LoVo (cell line): ENCODE measurements at regions not wholly inside any gene's neighbourhood (a gene's known extent, or its start where the extent isn't known, plus 50 kb on each side); places are given as distances from the start of the nearest gene placed in this dataset.
"Not testable (repeated sequence)": the region's sequence is repeated elsewhere in the genome, so short reads cannot be mapped to it uniquely, and the experiment has no call there.

ENCODE experiments used
- DNase-seq: peaks from one replicate; pipeline ENCODE4 v3.0.0-alpha.2; 2016; ENCODE audit warnings: low spot score

DNA sequence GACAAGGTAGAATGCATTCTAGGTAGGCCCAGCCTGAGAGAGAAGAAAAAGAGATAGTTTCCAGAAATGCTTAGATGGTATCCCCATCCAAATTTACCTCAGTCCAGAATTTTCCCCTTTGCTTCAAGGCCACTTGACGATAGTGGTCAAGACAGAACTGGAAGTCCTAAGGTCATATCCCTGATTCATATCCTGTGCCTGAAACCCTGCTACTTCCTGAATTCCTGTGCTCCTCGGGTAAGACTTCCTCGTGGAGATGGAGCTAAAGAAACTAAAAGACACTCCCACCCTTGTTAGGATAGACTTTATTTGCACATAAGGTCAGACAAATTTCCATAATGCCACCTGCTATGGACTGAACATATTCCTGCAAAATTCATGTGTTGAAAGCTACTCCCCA, 175.9 kb downstream of the EVX1 start:
- peak; percentile 50 for DNase-seq

DNA sequence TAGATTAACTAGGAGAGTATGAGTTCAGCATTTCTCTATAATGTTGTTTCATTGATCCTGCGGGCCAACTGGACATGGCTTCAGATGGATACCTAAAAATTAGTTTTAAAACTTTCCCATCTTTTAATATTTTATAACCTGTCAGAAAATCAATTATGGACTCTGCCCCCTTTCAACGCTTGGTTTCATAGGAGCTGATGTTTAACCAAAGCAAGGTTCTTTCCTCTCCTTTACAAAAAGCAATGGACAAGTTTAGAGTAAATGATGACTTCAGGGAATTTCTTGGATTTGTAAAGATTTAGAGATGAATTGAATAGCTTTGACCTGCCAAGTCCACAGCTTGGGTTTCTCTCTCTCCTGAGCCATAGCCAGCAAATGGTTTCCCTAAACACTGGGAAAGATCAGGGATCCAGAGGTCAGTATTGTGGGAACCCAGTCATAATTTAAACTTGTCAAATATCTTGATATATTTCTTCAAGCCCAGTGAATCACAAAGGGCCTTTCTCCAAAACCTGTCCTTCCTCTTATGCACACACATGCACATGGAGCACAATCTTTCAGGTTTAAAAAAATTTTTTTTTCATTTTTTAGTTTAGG, 177.1 kb downstream of the EVX1 start:
- DNase-seq = no peak

DNA sequence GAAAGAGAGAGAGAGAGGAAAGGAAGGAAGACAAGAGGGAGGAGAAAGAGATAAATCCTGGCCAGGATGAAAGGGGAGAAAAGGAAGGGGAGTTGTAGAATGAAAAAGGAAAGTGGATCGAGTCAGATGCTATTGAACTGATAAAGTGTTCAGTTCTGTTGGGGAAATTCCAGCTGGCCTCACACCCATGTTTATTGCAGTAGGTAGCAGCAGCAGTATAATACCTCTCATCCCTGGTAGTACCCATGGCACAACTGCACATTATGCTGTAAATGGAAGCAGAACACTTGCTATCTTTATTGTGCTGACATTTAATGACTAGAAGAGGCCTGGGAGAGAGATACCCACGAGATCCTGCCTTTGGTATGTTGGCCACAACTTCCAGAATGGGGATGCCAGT, 178.1 kb downstream of the EVX1 start:
- DNase-seq = peak; percentile 40

DNA sequence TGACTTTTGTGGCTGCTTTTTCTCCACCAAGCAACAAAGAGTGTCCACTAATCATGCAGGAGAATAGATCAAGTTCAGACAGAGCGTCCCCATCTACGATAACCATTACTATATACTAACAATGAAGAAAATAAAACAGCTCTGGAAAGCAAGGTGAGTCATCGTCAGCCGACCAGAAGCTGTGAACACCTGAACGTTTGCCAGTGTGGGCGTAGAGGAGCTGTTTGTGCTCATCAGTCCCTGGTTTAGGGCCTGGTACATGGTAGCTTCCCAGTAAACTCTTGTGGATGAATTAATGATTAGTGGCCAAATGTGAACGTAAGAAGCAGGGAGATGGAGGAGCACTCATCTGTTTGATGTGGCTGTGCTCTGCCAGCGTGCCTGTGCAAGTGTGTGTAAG, 180.7 kb downstream of the EVX1 start:
- DNase-seq = peak; percentile 72

DNA sequence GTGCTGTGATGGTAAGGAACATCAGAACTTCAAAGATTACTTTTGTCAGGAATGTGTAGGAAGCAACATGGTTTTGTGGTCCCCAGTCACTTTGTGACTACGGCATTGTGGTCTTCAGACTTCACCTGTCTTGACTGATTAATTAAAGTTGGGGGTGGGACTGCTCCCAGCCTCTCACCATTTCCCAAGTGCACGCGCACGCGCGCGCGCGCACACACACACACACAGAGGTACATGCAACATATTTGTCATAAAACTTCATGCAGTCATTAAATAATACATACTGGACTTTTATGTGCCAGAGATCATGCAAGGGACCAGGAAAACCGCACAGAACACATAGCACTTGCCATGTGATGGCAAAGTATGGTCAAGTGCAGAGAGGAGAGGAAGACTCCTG, 181.2 kb downstream of the EVX1 start:
- no peak for DNase-seq

DNA sequence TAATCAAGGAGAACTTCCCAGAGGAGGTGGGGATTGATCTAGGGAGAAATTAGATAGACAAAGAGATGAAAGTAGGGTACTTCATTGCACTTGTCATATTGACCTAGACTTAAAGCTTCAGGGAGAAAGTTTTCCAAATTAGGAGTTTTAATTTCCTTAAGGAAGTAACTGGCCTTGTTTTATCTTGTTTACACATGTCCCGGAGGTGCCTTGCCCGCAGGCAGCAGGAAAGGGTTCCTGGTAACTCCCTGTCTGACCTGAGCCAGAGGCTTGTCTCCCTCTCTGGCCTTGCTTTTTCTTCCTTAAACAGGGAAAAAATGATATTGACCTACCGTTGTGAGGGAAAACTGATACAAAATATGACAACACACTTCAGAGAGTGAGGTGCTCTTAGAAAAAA, 181.6 kb downstream of the EVX1 start:
- peak; percentile 66 for DNase-seq

DNA sequence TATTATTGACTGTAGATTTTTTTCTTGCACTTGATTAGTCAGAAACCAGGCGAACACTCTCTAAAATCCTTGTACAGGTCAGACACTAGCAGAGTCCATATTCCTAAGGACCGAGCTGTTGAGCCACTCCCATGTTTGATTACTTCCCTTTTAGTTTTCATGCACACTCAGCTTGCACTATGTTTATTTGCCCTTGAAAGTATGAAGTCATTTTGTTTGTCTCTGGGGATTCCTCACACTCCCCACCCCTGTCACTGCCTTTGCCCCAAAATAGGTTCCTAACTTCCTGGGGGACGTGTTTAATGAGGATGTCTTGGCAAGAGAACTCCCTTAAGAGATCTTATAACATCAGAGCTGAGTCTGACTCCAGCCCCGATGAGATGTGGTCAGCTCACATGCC, 182.1 kb downstream of the EVX1 start:
- DNase-seq = peak; percentile 65

DNA sequence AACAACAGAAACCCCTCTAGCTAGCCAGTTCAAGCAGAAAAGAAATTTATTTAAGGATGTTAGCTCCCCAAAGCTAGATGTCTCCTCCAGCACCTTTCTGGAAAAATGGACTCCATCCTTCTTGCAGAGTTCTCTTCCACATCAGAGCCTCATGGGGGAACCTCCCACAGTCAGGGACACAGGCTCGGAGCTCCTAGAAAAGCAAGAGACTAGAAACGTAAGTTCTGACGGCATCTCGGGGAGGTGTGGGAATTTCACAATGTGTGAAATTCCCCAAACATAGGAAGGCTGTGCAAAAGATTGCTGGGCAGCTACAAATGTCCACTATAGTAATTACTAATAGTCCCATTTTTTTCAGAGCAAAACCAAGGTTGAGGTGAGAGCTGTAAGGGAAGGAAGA, 184.8 kb downstream of the EVX1 start:
- DNase-seq = no peak

DNA sequence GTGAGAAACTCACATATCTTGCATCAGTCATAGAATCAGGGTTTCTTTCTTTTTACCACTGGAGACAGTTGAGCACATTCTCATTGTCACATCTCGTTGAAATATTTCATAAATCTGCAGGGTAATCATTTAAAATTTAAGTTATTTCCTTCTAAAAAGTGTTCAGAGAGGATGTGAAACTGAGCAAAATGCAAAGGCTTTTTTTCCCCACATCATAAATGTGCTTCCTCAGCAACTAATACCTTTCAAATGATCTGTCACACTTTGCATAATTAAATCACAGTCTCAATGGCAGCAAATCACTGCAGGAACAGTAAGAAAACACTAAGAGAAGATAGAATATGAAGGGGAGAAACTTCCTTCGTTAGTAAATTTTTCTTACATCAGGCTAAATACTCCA, 187.5 kb downstream of the EVX1 start:
- no peak for DNase-seq

DNA sequence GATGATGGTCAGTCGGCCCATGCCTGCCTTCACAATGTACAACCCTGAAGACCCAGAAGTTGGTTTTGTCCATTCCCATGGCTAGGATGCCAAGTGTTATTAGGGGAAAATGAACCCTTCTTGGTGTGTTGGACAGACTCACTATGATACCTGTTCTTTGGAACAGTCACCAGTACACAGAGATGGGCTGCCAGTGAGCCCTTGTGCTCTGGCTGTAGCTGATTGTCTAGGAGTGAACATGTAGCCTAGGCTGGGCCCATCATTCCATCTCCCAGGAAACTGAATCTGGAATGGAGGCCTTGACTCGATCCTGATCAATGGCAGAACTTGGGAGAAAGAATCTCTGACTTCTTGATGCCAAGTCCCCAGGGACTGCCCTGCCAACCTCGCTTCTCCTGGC, 188.9 kb downstream of the EVX1 start:
- DNase-seq = no peak

DNA sequence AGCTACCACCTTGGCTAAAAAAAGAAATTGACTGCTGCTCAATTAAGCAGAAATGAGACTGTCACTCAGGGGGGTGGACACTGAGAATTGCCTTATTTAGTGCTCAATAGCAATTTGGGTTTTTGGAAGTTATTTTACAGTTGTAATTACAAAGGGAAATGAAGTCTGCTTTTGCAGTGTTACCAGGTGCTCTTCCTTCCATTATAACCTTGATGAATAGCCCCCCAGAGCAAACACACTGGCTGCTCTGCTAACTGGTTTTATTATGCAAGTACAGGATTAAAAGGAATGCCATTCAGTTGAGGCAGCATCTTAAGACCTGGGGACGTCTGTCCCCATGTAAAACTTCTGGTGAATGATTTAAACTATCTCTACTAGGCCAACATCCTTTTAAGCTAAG, 191.0 kb downstream of the EVX1 start:
- no peak for DNase-seq

DNA sequence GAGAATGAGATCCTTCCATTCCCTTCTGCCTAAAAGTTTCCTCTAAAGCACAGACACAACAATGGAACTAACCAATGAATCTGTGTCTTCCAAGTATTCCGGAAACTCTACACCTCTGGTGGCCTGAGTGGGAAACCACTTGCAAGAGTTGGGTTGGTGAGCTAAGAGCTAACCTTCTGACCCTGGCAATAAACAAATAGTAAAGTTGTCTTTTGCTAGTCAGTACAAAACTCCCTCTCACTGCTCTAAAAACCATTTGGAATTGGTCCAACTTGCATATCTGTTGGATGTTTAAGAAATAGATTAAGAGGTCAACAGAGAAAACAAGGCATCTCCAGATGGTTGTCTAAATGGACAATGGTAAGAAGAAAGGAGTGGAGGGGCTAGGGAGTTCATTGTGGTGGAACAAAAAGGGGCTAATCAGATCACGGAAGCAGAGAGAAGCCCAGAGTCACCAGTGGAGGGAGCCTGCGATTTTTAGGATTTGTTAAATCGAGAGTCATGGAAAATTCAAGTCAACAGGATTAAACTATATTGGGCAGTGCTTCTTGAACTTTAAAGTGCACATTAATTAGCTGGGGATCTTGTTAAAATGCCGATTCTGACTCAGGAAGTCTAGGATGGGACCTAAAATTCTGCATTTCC, 192.3 kb downstream of the EVX1 start:
- no peak for DNase-seq

DNA sequence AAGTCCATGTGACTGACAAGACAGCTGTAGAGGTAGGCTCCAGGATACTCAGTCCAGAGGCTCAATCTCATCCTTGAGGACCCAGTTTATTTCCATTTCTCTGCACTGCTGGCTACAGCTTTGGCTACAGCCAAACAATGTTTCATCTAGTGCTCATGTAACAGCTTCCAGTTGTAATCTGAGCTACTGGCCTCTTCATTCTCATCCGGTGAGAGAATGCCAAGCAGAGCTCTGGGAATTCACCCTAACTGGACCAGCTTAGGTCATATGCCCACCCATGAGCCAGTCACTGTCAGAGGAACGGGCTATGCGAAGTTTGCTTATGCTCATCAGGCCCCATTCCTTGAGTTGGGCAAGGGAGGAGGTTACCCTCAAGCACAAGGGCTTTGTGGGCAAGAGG, 192.9 kb downstream of the EVX1 start:
- no peak for DNase-seq

DNA sequence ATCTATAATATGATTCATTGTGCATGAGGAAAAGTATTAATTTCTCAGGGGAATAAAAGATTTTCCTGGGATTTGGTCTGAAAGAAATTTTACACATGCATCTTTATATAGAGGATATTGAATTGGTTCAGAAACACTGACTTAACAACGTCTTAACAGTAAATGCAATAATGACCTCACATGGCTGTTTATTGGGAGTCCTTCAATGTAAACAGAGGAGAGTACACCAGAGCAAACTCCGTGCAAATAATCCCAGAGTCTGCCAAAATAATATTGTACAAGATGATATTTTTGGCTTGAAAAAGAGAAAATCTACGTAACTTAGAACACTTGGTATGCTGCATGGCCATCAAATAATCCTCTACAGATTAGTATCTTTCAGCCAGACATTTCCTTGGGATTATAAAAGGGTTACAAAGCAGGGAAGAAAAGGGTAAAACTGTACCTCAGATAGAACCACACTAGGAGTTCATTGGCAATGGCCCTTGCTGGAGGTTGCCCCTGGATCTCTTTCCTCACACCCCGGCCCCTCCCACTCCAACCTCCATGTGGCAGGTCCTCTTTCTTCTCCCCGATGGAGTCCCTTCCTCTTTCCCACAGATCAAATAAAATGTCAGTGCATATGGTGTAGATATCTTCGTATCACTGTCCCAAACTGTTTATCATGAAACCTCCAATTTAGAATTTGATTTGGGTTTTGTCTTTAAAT, 196.4 kb downstream of the EVX1 start:
- no peak for DNase-seq

DNA sequence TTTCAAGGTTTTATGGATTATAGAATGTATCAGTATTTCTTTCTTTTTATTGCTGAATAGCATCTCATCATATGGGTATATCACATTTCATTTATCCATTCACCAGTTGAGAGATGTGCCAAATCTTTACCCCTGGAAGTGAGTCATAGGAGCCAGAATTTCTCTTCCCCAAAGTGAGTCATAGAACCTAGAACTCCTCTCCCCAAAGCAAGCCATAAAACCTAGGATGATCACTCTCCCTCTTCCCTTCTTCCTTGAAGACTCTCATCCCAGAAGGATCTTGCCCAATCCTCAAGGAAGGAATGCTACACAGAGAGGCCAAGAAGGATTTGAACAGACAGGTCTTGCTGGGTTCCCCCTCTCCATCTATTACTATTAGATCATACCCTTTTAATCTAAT, 199.9 kb downstream of the EVX1 start:
- peak; percentile 53 for DNase-seq

DNA sequence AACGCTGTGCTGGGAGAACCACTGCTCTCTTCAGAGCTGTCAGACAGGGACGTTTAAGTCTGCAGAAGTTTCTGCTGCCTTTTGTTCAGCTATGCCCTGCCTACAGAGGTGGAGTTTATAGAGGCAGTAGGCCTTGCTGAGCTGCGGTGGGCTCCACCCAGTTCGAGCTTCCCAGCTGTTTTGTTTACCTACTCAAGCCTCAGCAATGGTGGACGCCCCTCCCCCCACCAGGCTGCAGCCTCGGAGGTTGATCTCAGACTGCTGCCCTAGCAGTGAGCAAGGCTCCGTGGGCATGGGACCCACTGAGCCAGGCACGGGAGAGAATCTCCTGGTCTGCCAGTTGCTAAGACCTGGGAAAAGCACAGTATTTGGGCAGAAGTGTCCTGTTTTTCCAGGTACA, 206.4 kb downstream of the EVX1 start:
- DNase-seq = not testable (repeated sequence)

DNA sequence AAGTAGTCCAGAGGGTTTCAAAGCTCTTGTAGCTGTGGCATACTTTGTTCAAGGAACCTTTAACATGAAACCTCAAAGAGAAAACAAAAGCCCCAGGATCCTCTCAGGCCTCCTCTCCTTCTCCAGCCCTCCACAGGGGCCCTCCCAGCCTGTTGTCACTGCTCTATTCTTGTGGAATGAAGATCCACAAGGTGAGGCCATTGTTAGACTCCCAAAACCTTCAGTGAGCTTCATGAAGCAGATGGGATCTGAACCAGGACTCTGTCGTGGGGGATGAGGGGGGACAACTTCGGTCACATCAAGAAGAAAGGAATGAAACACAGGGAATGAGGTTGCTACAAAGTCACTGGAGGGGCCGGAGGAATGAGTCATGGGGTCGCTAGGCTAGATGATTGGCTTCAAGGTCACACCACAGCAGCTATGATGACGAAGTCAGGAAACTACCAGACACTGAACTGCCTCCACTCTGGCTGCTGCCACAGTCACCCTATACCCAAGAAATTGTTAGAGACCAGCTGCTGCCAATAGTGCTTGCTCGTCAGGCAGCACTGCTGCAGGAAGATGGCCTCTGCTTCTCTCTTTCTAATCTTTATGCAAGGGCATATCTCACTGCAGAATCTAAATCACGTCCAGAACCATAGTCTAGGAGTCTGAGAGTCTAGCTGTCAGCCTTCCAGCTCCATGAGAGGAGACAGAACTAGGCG, 208.8 kb downstream of the HIBADH start:
- no peak for DNase-seq

DNA sequence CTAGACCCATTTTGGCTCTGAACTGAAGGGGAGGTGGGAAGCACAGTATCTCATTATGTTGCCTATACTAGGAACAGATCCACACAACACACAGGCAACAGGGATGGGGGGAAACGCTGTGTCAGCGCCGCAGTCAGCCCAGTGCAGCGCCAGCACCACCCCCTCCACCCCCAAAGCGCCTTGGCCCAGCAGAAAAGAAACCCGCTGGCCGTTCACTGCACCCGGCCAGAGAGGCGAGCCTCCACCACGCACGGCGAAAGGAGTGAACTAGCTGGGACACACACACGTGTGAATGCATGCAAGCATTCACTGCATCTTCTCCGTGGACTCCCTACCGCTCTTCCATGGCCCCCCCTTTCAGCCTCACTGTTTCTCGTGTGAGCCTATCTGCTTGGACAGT, 205.6 kb downstream of the HIBADH start:
- DNase-seq = not testable (repeated sequence)

DNA sequence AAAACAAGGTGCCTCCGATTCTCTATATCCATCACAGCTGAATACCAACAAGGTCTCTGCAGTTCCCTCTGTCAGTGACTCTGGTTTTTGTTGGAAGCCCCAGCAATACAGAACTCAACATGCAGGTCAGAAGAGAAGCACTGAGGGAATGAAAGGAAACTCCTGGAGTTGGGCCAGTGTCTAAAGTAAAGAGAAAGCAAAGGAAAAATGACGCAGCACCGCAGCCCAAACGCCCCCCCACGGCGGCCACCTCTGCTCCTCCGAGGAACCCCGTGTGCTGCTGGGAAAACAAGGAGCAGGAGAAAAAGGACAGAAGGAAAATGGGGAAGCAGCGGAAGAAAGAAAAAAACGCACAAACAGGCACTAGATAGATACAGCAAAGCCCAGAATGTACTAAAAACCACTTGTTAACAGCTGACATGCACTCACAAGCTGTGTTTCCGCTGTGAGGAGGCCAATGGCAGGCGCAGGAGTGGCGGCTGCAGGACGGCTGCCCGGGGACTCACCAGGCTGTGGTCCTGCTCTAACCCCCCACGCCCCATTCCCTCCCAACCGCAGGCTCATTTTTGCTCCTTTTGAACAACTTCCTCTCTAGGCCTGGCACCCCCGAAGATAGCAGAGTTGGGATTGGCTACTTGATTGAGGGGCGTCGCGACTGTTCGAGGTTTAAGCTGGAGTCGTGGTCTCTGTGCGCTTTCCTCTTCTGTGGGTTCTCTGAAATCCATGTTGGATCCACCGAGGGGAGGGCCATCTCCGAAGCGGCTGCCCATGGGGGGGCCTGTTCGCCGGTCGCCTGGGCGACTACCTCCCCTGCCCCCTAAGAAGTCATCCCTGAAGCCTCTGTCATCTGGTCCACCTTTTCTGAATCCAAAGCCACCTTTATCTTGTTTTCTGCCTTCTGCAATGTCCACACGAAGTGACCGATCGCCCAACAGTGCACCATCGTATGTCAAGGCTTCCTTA, 204.8 kb downstream of the HIBADH start:
- not testable (repeated sequence) for DNase-seq

DNA sequence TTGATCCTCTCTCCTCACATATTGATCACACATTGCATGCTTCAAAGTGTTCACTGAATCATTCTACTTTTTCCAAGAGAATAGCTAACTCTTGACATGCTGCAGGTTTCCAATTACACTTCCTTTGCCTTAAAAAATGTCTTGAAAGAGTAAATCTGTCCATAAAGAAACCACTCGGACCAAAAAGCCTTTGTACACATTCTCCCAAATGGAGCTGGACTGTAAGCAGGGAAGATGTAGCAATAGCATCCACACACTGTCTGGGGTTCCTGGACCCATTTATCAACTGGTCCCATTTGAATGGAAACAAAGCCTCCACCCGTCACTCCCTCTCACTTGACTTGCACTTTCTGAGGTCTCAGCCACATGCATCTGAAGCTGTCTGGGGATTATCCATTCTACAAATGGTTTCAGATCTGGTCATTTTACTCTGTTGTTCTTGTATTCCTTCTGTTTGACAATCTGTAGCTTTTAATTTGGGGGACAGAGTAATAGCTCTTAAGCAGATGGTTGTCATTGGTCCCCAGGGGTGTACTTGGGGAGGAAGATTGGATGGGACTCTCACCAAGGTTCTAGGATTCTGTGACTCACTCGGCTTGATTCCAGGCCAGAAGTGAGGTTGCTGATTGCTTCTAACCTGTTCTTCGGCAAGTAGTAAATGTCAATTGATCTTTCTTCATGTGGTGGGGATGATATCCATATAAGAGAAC, 203.5 kb downstream of the HIBADH start:
- no peak for DNase-seq

DNA sequence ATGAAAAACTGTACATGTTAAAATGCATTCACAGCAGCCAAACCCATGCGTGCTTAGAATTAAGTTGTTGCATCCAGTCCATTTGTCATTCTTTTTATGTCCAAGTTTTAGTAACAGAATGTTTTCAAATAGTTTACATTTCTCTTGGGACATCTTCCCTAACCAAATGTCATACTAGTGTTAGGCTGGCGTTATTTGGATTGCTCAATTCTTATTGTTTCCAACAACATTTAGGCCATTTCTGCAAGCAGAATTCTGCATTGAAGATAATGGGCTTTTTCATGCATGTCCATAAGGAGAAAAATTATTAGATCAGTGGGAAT, 203.0 kb downstream of the HIBADH start:
- no peak for DNase-seq
